Left ventricle myocardium inferior (tissue), 1 donor: ENCODE measurements at regions not wholly inside any gene's neighbourhood (a gene's known extent, or its start where the extent isn't known, plus 50 kb on each side); places are given as distances from the start of the nearest gene placed in this dataset.

Source experiments
- DNase-seq: peaks from one replicate; pipeline ENCODE4 v3.0.0-alpha.2; 2020
- H3K27ac ChIP-seq: fragments of 200-600 bp; replicated peaks from 2 replicates; pipeline ENCODE4 v1.8.0; 2021
- H3K27me3 ChIP-seq: fragments of 200-600 bp; 2 replicates; pipeline ENCODE4 v1.8.0; 2021; ENCODE audit warnings: low read depth
- H3K36me3 ChIP-seq: fragments of 200-600 bp; 2 replicates; pipeline ENCODE4 v1.8.0; 2021
- H3K4me1 ChIP-seq: fragments of 200-600 bp; 2 replicates; pipeline ENCODE4 v1.8.0; 2021
- H3K4me3 ChIP-seq: fragments of 200-600 bp; 2 replicates; pipeline ENCODE4 v1.8.0; 2021; ENCODE audit warnings: mild to moderate bottlenecking, moderate library complexity
- H3K9me3 ChIP-seq: fragments of 200-600 bp; replicated peaks from 2 replicates; pipeline ENCODE4 v1.8.0; 2021
- intact Hi-C: fragments of 100-400 bp; cut with micrococcal nuclease; formaldehyde crosslinking; loops from one replicate; pipeline ENCODE4 v1.11.0; 2022
- TF ChIP-seq, protein P1 (sequence below): fragments of 200-600 bp; IDR thresholded peaks from 2 replicates; pipeline ENCODE4 v1.8.0; 2021; ENCODE audit warnings: antibody characterized with exemption, mild to moderate bottlenecking, borderline replicate concordance
- donor health status: DM: no; HTN: yes; CAD: no; lungs with severe emphysema.

DNA sequence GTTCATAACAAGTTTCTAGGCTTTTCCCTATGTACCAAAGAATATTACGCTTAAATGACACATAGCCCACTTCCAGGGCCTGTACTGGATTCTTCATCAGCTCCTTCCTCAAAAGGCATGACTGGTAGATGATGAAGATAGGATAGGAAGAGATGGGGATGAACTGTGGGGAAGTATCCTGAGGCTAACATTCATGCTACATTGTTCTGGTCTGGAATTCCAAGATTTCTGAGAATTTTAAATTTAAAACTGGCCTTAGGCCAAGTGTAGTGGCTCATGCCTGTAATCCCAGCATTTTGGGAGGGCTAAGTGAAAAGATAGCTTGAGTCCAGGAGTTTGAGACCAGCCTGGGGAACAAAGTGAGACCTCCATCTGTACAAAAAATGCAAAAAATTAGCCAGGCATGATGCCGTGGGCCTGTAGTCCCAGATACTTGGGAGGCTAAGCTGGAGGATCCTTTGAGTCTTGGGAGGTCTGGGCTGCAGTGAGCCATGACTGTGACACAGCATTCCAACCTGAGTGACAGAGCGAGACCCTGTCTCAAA, 160.1 kb upstream of the PLAAT1 start:
- H3K36me3 ChIP-seq: no peaks in the 10 kb centered on the region
- DNase-seq: no peak
- H3K27ac ChIP-seq: no peak overlapping the region
- TF ChIP-seq, protein P1, sequence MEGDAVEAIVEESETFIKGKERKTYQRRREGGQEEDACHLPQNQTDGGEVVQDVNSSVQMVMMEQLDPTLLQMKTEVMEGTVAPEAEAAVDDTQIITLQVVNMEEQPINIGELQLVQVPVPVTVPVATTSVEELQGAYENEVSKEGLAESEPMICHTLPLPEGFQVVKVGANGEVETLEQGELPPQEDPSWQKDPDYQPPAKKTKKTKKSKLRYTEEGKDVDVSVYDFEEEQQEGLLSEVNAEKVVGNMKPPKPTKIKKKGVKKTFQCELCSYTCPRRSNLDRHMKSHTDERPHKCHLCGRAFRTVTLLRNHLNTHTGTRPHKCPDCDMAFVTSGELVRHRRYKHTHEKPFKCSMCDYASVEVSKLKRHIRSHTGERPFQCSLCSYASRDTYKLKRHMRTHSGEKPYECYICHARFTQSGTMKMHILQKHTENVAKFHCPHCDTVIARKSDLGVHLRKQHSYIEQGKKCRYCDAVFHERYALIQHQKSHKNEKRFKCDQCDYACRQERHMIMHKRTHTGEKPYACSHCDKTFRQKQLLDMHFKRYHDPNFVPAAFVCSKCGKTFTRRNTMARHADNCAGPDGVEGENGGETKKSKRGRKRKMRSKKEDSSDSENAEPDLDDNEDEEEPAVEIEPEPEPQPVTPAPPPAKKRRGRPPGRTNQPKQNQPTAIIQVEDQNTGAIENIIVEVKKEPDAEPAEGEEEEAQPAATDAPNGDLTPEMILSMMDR: no peak
- peaks cover 13% of the 10 kb centered on the region for H3K9me3 ChIP-seq
- intact Hi-C loops: no loop called here
- H3K4me3 ChIP-seq: no peak overlapping the region
- no peaks in the 10 kb centered on the region for H3K4me1 ChIP-seq
- no peaks in the 10 kb centered on the region for H3K27me3 ChIP-seq

DNA sequence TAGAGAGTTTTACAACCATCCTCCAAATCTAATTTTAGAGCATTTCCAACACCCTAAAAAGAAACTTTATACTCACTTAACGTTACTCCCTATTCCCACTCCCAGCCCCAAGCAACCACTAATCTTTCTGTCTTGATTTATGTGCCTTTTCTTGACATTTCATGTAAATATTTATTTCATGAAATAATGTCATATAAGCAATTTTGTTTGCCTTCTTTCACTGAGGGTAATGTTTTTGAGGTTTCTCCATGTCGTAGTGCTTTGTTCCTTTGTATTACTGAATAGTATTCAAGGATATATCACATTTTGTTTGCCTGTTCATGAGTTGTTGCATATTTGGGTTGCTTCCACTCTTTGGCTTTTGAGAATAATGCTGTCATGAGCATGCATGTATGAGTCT, 155.4 kb upstream of the PLAAT1 start:
- Histone ChIP-seq H3K4me1 (no peaks in the 10 kb centered on the region), H3K9me3 (peaks cover 13% of the 10 kb centered on the region), H3K27ac (no peak overlapping the region), H3K27me3 (peaks cover 9% of the 10 kb centered on the region), H3K36me3 (no peaks in the 10 kb centered on the region), H3K4me3 (no peak overlapping the region)
- TF ChIP-seq, protein P1: no peak
- intact Hi-C loops: no loop called here
- DNase-seq: no peak

DNA sequence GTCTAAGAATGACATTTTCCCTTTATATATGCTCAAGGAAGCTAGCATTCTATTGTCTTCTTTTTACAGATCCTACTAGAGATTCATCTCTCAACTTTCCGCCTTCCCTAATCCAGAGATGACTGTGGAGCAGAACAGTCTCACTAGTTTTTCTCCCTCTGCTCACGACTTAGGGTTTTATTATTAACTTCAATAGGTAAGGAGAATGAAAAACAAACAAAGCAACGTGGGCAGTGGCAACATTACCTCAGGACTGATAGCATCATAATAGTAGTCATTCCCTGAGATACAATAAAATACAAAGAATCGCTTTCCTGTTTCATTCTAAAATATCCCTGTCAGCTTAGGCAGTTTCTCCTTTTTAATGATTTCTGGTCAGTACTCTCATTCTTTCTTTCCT, 154.3 kb upstream of the PLAAT1 start:
- intact Hi-C loops: no loop called here
- TF ChIP-seq, protein P1: no peak
- DNase-seq: no peak
- H3K4me3 ChIP-seq: no peak overlapping the region
- H3K9me3 ChIP-seq: peaks cover 13% of the 10 kb centered on the region
- peaks cover 9% of the 10 kb centered on the region for H3K27me3 ChIP-seq
- no peak overlapping the region for H3K27ac ChIP-seq
- no peaks in the 10 kb centered on the region for H3K36me3 ChIP-seq
- no peaks in the 10 kb centered on the region for H3K4me1 ChIP-seq

DNA sequence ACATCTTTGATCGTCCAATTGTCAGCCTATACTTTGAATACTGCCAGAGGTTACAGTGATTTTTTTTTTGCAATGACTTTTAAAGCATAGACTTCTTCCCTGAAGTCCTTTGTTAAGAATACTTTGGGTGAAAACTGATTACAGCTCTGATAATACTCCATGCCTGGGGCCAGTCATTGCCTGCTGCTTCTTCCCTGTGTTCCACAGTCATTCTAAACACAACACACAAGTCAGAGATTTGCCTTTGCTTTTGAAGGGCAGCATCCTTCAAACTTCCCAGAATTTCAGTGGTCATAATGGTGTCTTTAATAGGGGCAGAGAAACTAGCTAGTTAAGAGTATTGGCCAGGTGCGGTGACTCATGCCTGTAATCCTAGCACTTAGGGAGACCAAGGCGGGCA, 153.7 kb upstream of the PLAAT1 start:
- Histone ChIP-seq H3K27ac (no peak overlapping the region), H3K36me3 (no peaks in the 10 kb centered on the region), H3K4me3 (no peak overlapping the region), H3K4me1 (no peaks in the 10 kb centered on the region), H3K27me3 (peaks cover 9% of the 10 kb centered on the region), H3K9me3 (peaks cover 13% of the 10 kb centered on the region)
- intact Hi-C loops: no loop called here
- TF ChIP-seq, protein P1: no peak
- DNase-seq: no peak

DNA sequence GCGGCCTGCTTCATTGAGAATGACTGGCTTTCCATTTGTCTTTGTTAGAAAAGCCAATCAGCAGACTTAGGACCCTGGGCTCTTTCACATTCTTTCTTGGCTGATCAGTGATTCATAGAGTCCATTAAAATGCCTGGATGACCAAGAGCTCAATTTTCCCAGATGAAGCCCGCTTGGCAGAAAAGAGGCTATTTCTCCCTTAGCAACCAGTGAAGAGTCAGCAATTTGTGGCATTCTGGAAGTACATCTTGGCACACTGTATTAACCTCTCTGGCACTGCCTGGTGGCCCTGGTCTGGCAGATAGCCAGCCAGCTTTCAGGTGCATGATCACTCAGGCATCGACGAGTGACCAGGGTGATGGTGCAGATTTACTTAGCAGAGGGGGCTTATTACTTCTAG, 145.7 kb upstream of the PLAAT1 start:
- H3K36me3 ChIP-seq: no peaks in the 10 kb centered on the region
- H3K27ac ChIP-seq: no peak overlapping the region
- no peaks in the 10 kb centered on the region for H3K9me3 ChIP-seq
- no peaks in the 10 kb centered on the region for H3K4me1 ChIP-seq
- no peaks in the 10 kb centered on the region for H3K27me3 ChIP-seq
- TF ChIP-seq, protein P1: no peak
- intact Hi-C loops: no loop called here
- DNase-seq: no peak
- no peak overlapping the region for H3K4me3 ChIP-seq
